ENCODE measurements at regions not wholly inside any gene's neighbourhood (a gene's known extent, or its start where the extent isn't known, plus 50 kb on each side); places are given as distances from the start of the nearest gene placed in this dataset.

DNA sequence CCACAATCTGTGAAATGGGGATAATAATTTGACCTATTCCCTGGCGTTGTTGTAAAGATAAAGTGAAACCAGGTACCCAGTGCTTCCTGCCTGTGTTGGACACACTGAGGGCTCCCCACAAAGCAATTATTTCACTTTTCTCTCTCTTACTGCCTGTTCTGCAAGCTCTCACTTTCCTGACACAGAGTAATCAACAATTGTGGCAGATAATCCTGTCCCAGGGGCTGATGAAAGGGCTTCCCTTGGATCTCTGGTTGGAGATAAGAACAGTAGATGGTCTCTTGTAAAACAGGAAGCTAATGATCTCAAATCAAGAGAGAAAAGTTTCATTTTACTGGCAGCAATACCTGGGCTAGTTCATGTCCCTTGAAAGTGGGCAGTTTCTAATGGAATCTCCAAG, 190.4 kb upstream of the EPHA4 start:
- no peaks in the 10 kb centered on the region for H3K9me3 ChIP-seq (ENCODE audit: insufficient read depth, low read length)
- H4K20me1 ChIP-seq (ENCODE audit: low read depth, low read length) = no peaks in the 10 kb centered on the region
- H3K9me2 ChIP-seq (replicated peaks; ENCODE audit: insufficient read depth, low read length) = no peaks in the 10 kb centered on the region
- H3K27me3 ChIP-seq (ENCODE audit: low read length) = no peaks in the 10 kb centered on the region
- no peak overlapping the region for H3K4me2 ChIP-seq (ENCODE audit: low read depth, low read length, poor library complexity, severe bottlenecking)
- TF ChIP-seq, protein P1, sequence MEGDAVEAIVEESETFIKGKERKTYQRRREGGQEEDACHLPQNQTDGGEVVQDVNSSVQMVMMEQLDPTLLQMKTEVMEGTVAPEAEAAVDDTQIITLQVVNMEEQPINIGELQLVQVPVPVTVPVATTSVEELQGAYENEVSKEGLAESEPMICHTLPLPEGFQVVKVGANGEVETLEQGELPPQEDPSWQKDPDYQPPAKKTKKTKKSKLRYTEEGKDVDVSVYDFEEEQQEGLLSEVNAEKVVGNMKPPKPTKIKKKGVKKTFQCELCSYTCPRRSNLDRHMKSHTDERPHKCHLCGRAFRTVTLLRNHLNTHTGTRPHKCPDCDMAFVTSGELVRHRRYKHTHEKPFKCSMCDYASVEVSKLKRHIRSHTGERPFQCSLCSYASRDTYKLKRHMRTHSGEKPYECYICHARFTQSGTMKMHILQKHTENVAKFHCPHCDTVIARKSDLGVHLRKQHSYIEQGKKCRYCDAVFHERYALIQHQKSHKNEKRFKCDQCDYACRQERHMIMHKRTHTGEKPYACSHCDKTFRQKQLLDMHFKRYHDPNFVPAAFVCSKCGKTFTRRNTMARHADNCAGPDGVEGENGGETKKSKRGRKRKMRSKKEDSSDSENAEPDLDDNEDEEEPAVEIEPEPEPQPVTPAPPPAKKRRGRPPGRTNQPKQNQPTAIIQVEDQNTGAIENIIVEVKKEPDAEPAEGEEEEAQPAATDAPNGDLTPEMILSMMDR (IDR thresholded peaks at IDR 0.05; ENCODE audit: insufficient read depth, low read length, poor library complexity, severe bottlenecking) = no peak
- no peak for TF ChIP-seq EZH2phosphoT487 (conservative IDR thresholded peaks at IDR 0.05; ENCODE audit: low read length)
- no peaks in the 10 kb centered on the region for H3K79me2 ChIP-seq (ENCODE audit: insufficient read depth, low read length)
- H3K9ac ChIP-seq (ENCODE audit: low read length) = no peak overlapping the region
- H3K27ac ChIP-seq (ENCODE audit: low read depth, low read length) = no peak overlapping the region
- H3F3A ChIP-seq (ENCODE audit: insufficient read depth) = no peaks in the 10 kb centered on the region
- no peaks in the 10 kb centered on the region for H3K36me3 ChIP-seq (ENCODE audit: low read length)
- H2AFZ ChIP-seq (ENCODE audit: low read depth, low read length, severe bottlenecking) = no peak overlapping the region
- H3K4me3 ChIP-seq (ENCODE audit: insufficient read depth, low read length, poor library complexity, severe bottlenecking) = no peak overlapping the region

DNA sequence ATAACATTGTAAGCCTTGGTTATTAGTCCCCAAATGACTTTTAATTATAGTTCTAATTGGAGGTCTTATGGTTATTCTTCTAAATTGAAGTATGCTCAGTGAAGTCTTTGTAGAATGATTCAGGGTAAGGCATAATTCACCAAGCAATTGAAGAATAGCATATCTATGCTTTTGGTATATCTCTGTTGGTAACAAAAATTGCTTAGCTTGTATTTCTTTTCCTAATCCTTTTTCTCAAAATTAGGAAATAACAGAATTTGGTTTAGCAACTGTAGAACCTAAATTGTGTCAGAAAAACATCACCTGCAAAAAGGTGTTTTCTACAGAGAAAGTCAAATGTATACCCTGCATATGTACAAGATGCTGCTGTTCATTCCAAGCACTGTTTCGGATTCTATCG, 189.2 kb upstream of the EPHA4 start:
- H3K4me3 ChIP-seq (ENCODE audit: insufficient read depth, low read length, poor library complexity, severe bottlenecking) = no peak overlapping the region
- no peaks in the 10 kb centered on the region for H3K9me2 ChIP-seq (replicated peaks; ENCODE audit: insufficient read depth, low read length)
- no peak overlapping the region for H3K9ac ChIP-seq (ENCODE audit: low read length)
- H3K27me3 ChIP-seq (ENCODE audit: low read length) = no peaks in the 10 kb centered on the region
- H3K9me3 ChIP-seq (ENCODE audit: insufficient read depth, low read length) = no peaks in the 10 kb centered on the region
- H3K27ac ChIP-seq (ENCODE audit: low read depth, low read length) = no peak overlapping the region
- H3F3A ChIP-seq (ENCODE audit: insufficient read depth) = no peaks in the 10 kb centered on the region
- no peaks in the 10 kb centered on the region for H3K36me3 ChIP-seq (ENCODE audit: low read length)
- no peak for TF ChIP-seq EZH2phosphoT487 (conservative IDR thresholded peaks at IDR 0.05; ENCODE audit: low read length)
- TF ChIP-seq, protein P1 (IDR thresholded peaks at IDR 0.05; ENCODE audit: insufficient read depth, low read length, poor library complexity, severe bottlenecking) = no peak
- H4K20me1 ChIP-seq (ENCODE audit: low read depth, low read length) = no peaks in the 10 kb centered on the region
- no peak overlapping the region for H3K4me2 ChIP-seq (ENCODE audit: low read depth, low read length, poor library complexity, severe bottlenecking)
- H3K79me2 ChIP-seq (ENCODE audit: insufficient read depth, low read length) = no peaks in the 10 kb centered on the region
- H2AFZ ChIP-seq (ENCODE audit: low read depth, low read length, severe bottlenecking) = no peak overlapping the region

DNA sequence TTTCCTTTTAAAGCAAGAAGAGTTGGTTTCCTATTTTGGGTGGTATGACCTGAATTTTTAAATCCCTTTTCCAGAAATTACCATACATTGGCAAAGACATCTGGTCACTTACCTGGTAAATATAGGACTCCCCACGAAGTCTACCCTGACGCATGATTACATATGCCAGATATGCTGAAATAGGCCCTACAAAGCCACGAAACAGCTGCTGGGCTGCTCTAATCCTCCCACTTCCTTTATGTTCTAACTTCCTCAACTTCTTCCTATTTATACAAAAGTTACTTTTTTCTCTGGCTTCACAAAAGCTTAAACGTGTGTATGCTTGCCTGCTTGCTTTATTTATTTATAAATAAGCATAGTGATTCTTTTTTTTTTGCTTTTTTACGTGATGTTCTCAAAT, 186.0 kb upstream of the EPHA4 start:
- H3K9me2 ChIP-seq (replicated peaks; ENCODE audit: insufficient read depth, low read length) = no peaks in the 10 kb centered on the region
- TF ChIP-seq, protein P1 (IDR thresholded peaks at IDR 0.05; ENCODE audit: insufficient read depth, low read length, poor library complexity, severe bottlenecking) = no peak
- TF ChIP-seq EZH2phosphoT487 (conservative IDR thresholded peaks at IDR 0.05; ENCODE audit: low read length) = no peak
- H3K79me2 ChIP-seq (ENCODE audit: insufficient read depth, low read length) = no peaks in the 10 kb centered on the region
- H3K27ac ChIP-seq (ENCODE audit: low read depth, low read length) = no peak overlapping the region
- H2AFZ ChIP-seq (ENCODE audit: low read depth, low read length, severe bottlenecking) = no peak overlapping the region
- no peaks in the 10 kb centered on the region for H3K9me3 ChIP-seq (ENCODE audit: insufficient read depth, low read length)
- no peak overlapping the region for H3K4me3 ChIP-seq (ENCODE audit: insufficient read depth, low read length, poor library complexity, severe bottlenecking)
- H3K36me3 ChIP-seq (ENCODE audit: low read length) = no peaks in the 10 kb centered on the region
- no peaks in the 10 kb centered on the region for H3K27me3 ChIP-seq (ENCODE audit: low read length)
- H4K20me1 ChIP-seq (ENCODE audit: low read depth, low read length) = no peaks in the 10 kb centered on the region
- no peak overlapping the region for H3K9ac ChIP-seq (ENCODE audit: low read length)
- no peaks in the 10 kb centered on the region for H3F3A ChIP-seq (ENCODE audit: insufficient read depth)
- no peak overlapping the region for H3K4me2 ChIP-seq (ENCODE audit: low read depth, low read length, poor library complexity, severe bottlenecking)

DNA sequence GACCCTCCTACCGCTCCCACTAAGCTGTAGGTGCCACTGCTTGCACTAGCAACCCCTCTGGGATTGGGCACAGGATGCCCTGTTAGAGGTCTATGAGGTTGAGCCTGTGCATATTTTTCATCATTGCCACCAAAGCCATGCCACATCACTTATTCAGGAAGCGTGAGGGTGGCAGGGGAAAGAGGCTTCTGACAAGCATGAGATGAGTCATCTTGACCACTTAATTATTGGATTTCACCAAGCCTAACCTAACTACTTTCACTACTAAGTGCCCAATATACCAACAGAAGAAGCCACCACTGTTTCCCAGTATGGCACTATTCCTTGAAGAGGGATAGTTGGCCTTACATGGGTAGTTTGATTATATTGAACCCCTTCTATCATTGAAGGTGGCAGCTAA, 181.3 kb upstream of the EPHA4 start:
- H3K9me3 ChIP-seq (ENCODE audit: insufficient read depth, low read length) = no peaks in the 10 kb centered on the region
- no peaks in the 10 kb centered on the region for H3K27me3 ChIP-seq (ENCODE audit: low read length)
- H4K20me1 ChIP-seq (ENCODE audit: low read depth, low read length) = no peaks in the 10 kb centered on the region
- H2AFZ ChIP-seq (ENCODE audit: low read depth, low read length, severe bottlenecking) = no peak overlapping the region
- no peaks in the 10 kb centered on the region for H3F3A ChIP-seq (ENCODE audit: insufficient read depth)
- no peaks in the 10 kb centered on the region for H3K36me3 ChIP-seq (ENCODE audit: low read length)
- H3K4me3 ChIP-seq (ENCODE audit: insufficient read depth, low read length, poor library complexity, severe bottlenecking) = no peak overlapping the region
- H3K9ac ChIP-seq (ENCODE audit: low read length) = no peak overlapping the region
- H3K9me2 ChIP-seq (replicated peaks; ENCODE audit: insufficient read depth, low read length) = no peaks in the 10 kb centered on the region
- TF ChIP-seq, protein P1 (IDR thresholded peaks at IDR 0.05; ENCODE audit: insufficient read depth, low read length, poor library complexity, severe bottlenecking) = no peak
- TF ChIP-seq EZH2phosphoT487 (conservative IDR thresholded peaks at IDR 0.05; ENCODE audit: low read length) = no peak
- H3K79me2 ChIP-seq (ENCODE audit: insufficient read depth, low read length) = no peaks in the 10 kb centered on the region
- H3K4me2 ChIP-seq (ENCODE audit: low read depth, low read length, poor library complexity, severe bottlenecking) = no peak overlapping the region
- no peak overlapping the region for H3K27ac ChIP-seq (ENCODE audit: low read depth, low read length)
